ENCODE measurements at regions not wholly inside any gene's neighbourhood (a gene's known extent, or its start where the extent isn't known, plus 50 kb on each side); places are given as distances from the start of the nearest gene placed in this dataset.

DNA sequence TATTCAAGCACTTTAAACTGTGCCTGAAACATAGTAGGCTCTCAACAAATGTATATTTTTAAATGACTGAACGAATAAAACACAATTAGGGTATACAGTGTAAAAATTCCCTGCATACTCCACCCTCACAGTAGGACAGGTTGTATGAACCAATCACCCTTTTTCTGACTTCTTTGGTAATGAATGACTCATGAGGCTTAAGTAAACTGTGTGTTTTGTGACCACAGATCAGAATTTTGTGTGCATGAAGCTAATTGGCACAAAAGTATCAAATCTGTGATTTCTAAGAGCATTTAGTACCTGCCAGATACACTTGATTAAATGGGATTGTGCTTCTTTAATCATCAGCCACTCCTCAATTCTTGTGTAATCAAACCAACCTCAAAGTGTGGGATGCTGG lies 109.9 kb upstream of the MAP4K3 start:
- TF ChIP-seq, protein P1, sequence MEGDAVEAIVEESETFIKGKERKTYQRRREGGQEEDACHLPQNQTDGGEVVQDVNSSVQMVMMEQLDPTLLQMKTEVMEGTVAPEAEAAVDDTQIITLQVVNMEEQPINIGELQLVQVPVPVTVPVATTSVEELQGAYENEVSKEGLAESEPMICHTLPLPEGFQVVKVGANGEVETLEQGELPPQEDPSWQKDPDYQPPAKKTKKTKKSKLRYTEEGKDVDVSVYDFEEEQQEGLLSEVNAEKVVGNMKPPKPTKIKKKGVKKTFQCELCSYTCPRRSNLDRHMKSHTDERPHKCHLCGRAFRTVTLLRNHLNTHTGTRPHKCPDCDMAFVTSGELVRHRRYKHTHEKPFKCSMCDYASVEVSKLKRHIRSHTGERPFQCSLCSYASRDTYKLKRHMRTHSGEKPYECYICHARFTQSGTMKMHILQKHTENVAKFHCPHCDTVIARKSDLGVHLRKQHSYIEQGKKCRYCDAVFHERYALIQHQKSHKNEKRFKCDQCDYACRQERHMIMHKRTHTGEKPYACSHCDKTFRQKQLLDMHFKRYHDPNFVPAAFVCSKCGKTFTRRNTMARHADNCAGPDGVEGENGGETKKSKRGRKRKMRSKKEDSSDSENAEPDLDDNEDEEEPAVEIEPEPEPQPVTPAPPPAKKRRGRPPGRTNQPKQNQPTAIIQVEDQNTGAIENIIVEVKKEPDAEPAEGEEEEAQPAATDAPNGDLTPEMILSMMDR (IDR thresholded peaks at IDR 0.05; ENCODE audit: insufficient read depth, low read length), result no peak
- no peak for DNase-seq (ENCODE audit: low read depth)
- H3K4me3 ChIP-seq (ENCODE audit: low read depth, low read length), result no peak overlapping the region

DNA sequence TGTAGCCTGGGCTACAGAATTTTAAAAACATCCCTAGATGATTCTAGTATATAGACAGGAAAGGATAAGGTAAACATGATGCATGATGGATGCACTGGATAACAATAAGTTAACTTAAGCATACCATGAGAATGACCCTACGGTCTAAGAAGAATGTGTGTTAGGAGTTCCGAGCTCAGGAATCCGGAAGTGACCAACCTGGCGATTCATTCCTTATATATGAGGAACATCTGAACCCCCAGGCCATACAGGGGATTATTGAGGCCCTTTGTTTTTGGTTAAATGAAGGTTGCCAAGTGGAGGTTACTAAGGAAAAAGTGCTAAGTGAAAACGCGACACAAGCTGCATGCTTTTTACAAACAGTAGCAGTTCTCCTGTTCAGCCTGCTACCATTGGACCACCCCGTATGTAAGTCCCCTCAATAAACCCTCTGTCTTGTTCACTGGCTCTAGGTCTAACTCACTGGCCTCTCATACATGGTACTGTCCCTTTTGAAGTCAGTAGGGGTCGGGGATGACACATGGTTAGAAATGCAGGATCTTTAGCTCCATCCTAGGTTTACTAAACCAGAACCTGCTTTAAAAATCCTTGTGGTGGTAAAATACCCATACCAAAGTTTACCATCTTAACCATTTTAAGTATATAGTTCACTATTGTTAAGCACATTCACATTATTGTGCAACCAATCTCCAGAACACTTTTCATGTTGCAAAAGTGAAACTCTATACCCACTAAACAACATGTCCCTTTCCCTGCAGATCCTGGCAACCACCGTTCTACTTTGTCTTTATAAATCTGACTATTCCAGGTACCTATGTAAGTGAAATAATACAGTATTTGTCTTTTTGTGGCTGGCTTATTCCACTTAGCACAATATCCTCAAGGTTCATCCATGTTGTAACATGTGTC lies 111.0 kb upstream of the MAP4K3 start:
- TF ChIP-seq, protein P1 (IDR thresholded peaks at IDR 0.05; ENCODE audit: insufficient read depth, low read length), result no peak
- H3K4me3 ChIP-seq (ENCODE audit: low read depth, low read length), result no peak overlapping the region
- DNase-seq (ENCODE audit: low read depth), result no peak

DNA sequence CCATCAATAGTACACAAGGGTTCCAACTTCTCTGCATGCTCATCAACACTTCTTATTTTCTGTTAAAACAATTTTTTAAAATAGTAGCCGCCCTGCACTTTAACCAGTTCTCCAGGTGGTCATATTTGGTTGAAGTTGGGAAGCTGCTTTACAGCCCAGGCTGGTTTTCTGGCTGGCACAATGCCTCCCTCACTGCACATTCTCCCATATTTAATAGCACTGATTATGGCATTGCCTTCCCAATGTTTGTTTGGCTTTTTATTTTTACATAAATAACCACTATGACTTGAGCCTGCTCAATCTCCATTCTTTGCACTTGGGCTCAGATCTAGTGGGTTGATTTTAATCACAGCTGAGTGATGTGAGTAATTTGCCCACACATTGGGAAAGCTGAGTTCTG lies 111.9 kb upstream of the MAP4K3 start:
- no peak for DNase-seq (ENCODE audit: low read depth)
- no peak overlapping the region for H3K4me3 ChIP-seq (ENCODE audit: low read depth, low read length)
- TF ChIP-seq, protein P1 (IDR thresholded peaks at IDR 0.05; ENCODE audit: insufficient read depth, low read length), result no peak

DNA sequence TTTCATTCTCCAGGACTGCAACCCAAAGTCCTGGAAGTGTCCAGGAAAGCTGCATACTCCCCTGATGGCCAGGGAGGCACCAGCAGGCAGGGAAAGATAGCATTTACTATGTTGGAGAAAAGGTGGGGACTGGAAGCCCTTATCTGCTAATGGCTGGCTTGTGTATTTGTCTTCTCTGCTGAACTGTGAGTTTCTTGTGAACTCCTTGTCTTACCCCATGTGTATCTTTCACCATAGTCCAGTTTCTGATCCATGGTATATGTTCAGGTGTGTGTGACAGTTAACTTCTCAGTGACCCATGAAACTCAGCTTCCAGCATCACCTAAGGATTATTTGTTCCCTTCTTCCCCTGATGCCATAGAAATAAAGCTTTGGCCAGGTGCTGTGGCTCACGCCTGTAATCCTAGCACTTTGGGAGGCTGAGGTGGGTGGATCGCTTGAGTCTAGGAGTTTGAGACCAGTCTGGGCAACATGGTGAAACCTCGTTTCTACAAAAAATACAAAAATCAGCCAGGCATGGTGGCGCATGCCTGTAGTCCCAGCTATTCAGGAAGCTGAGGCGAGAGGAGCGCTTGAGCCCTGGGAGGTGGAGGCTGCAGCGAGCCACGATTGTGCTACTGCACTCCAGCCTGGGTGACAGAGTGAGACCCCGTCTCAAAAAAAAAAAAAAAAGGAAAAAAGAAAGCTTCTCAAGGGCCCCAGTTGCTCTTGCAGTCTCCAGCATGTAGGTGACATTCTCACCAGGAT lies 112.8 kb upstream of the MAP4K3 start:
- TF ChIP-seq, protein P1 (IDR thresholded peaks at IDR 0.05; ENCODE audit: insufficient read depth, low read length), result no peak
- no peak overlapping the region for H3K4me3 ChIP-seq (ENCODE audit: low read depth, low read length)
- no peak for DNase-seq (ENCODE audit: low read depth)

DNA sequence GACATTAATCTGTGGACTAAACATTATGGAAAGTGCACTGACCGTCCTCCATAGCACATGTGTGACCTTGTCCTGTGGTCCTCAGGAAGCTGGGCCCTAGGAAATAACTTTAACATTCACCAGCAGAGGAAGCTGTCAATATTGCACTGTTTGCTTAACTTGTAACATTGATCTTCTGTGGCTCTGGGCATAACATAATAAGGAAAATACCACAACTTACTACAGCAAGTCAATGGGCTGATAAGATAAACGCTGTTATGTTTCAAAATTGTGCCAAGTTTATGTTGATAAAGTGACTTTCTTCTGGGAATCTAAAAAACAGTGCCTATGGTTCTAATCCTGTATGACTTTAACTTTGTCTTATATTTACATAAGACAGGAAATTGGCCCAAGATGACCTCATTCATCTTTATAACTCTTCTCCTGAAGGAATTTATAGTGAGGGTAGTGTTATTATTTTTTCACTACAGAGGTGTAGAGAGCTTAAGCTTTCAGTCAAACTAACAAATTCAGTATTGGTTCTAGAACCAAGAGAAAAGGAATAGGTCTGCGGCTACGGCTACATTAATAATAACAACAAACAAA lies 113.7 kb upstream of the MAP4K3 start:
- H3K4me3 ChIP-seq (ENCODE audit: low read depth, low read length), result no peak overlapping the region
- TF ChIP-seq, protein P1 (IDR thresholded peaks at IDR 0.05; ENCODE audit: insufficient read depth, low read length), result no peak
- peak; percentile 66 for DNase-seq (ENCODE audit: low read depth)

DNA sequence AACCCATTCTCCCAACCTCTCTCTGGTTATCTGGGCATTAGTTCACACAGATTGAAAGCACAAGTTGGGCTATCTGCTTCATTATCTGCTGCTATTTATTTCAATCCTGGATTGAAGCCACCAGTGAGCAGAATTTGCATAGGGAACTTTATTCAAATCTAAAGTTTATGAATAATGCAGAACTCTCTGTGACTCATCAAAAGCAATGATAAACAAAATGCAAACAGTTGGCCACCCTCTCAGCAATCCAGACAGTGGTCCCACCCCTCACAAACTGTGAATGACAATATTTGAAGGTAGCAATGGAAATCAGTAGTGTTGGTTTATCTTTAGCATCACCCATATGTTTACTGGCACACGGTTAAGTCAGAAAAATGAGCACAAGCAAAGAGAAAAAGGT lies 106.8 kb upstream of the TMEM178A start:
- TF ChIP-seq, protein P1 (IDR thresholded peaks at IDR 0.05; ENCODE audit: insufficient read depth, low read length), result no peak
- H3K4me3 ChIP-seq (ENCODE audit: low read depth, low read length), result no peak overlapping the region
- no peak for DNase-seq (ENCODE audit: low read depth)

Data from fibroblast of the aortic adventitia (primary cell).